CD4-positive, alpha-beta T cell (primary cell): ENCODE measurements at regions not wholly inside any gene's neighbourhood (a gene's known extent, or its start where the extent isn't known, plus 50 kb on each side); places are given as distances from the start of the nearest gene placed in this dataset.

Source experiments
- ATAC-seq: fragments of 200-7000 bp; cut with Tn5 transposase; one replicate; pipeline ENCODE4 v1.10.0; 2022; ENCODE audit warnings: mild to moderate bottlenecking; ENCODE audit not compliant: poor library complexity
- CTCF ChIA-PET: fragments of 350-600 bp; sonication (Branson Sonifier 250); formaldehyde crosslinking; loops from one replicate; lab custom pipeline; 2021; ENCODE audit warnings: antibody characterized with exemption, inconsistent platforms; lab: Charles Lee
- POLR2A ChIA-PET: fragments of 350-600 bp; sonication (Branson Sonifier 250); formaldehyde crosslinking; loops from one replicate; lab custom pipeline; 2021; ENCODE audit warnings: antibody characterized with exemption, inconsistent platforms; lab: Charles Lee
- DNase-seq, 14 experiments: peaks; one replicate each; pipeline ENCODE4 v3.0.0-alpha.2; 2013 to 2020; ENCODE audit warnings: mixed read lengths in 2 of 14
- H3K27ac ChIP-seq, 2 donors: one replicate each; pipeline versions ENCODE4 v1.5.1 to v1.7.0; 2013; ENCODE audit warnings: low read length in 2 of 2, low read depth in 1 of 2, mild to moderate bottlenecking in 1 of 2
- H3K27me3 ChIP-seq, 2 experiments: 1 replicate in 1 of 2; 2 replicates in 1 of 2; pipeline versions ENCODE4 v1.6.1 to v1.7.0; 2013; ENCODE audit warnings: low read length in 2 of 2, control low read depth in 1 of 2, mild to moderate bottlenecking in 1 of 2, moderate library complexity in 1 of 2; ENCODE audit not compliant: insufficient read depth in 2 of 2, control insufficient read depth in 1 of 2
- H3K36me3 ChIP-seq: one replicate; pipeline ENCODE4 v1.6.1; 2013; ENCODE audit warnings: low read length, control low read depth; ENCODE audit not compliant: insufficient read depth
- H3K4me1 ChIP-seq: one replicate; pipeline ENCODE4 v1.6.1; 2013; ENCODE audit warnings: low read length, control low read depth; ENCODE audit not compliant: insufficient read depth
- H3K4me3 ChIP-seq: one replicate; pipeline ENCODE4 v1.5.1; 2013; ENCODE audit warnings: mild to moderate bottlenecking, low read length, moderate library complexity
- H3K9me3 ChIP-seq, 2 experiments: 1 replicate in 1 of 2; 2 replicates in 1 of 2; pipeline versions ENCODE4 v1.6.1 to v1.7.0; 2013; ENCODE audit warnings: low read length in 2 of 2, mild to moderate bottlenecking in 2 of 2, control low read depth in 1 of 2, moderate library complexity in 1 of 2; ENCODE audit not compliant: control insufficient read depth in 1 of 2, insufficient read depth in 1 of 2
- H3K27ac Mint-ChIP-seq: one replicate; pipeline ENCODE4 v1.8.0; 2020; ENCODE audit warnings: mixed read lengths
- H3K27me3 Mint-ChIP-seq: one replicate; pipeline ENCODE4 v1.8.0; 2021; ENCODE audit warnings: mixed read lengths
- H3K36me3 Mint-ChIP-seq: one replicate; pipeline ENCODE4 v1.8.0; 2021; ENCODE audit warnings: low read depth, mixed read lengths
- H3K4me1 Mint-ChIP-seq: one replicate; pipeline ENCODE4 v1.8.0; 2021; ENCODE audit warnings: low read depth, mixed read lengths
- H3K4me3 Mint-ChIP-seq: one replicate; pipeline ENCODE4 v1.8.0; 2020; ENCODE audit warnings: mild to moderate bottlenecking, mixed read lengths
- H3K9me3 Mint-ChIP-seq: one replicate; pipeline ENCODE4 v1.8.0; 2020; ENCODE audit warnings: mixed read lengths
- CTCF ChIP-seq: fragments of 200-600 bp; IDR thresholded peaks from one replicate; pipeline ENCODE4 v1.8.0; 2022; ENCODE audit warnings: antibody characterized with exemption, mild to moderate bottlenecking
- intact Hi-C, 2 experiments: fragments of 100-400 bp; cut with DNase I in 1 of 2; cut with micrococcal nuclease in 1 of 2; formaldehyde crosslinking; loops; one replicate each; pipeline versions ENCODE4 v1.15.1 to v1.9.0; 2023 to 2025; cut with DNase I, micrococcal nuclease

DNA sequence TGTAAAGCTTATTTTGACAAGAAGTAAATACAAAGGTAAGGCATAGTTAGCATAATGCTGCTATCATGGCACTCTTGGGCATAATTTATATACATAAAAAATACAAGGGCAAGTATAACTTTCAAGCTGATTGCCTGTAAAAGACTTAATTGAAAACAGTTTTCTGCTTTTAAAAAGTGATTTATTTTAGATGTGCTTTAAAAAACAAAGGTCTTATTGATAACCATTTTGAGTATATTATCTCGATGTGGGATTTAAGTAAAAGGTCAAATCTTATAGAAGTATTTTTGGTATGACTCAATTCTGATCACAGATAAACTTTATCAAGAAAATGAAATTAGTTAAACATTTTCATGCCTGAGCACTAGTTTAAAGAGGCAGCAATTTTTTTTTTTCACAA is 175.8 kb downstream of the KCNRG start:
- intact Hi-C loops: no loop called here
- H3K36me3 Mint-ChIP-seq: no peaks in the 10 kb centered on the region
- no peaks in the 10 kb centered on the region for H3K27me3 Mint-ChIP-seq
- no peak overlapping the region for H3K27ac Mint-ChIP-seq
- peaks cover 6% of the 10 kb centered on the region for H3K4me1 Mint-ChIP-seq
- ATAC-seq (no peak), DNase-seq (no peak)
- H3K4me3 Mint-ChIP-seq: no peak overlapping the region
- no peaks in the 10 kb centered on the region for H3K27me3 ChIP-seq
- ChIA-PET POLR2A (no interaction called here), CTCF (interaction anchor here (1.5 to 1.6 kb wide), 2 partner anchors 82 to 194 kb away, joined by 3 to 5 read pairs; partner anchors contain the start of gene TRIM13)
- no peaks in the 10 kb centered on the region for H3K36me3 ChIP-seq
- no peak overlapping the region for H3K27ac ChIP-seq
- no peak for TF ChIP-seq CTCF
- H3K4me3 ChIP-seq: no peak overlapping the region
- no peaks in the 10 kb centered on the region for H3K9me3 ChIP-seq
- H3K4me1 ChIP-seq: peaks cover 4% of the 10 kb centered on the region
- peaks cover 2% of the 10 kb centered on the region for H3K9me3 Mint-ChIP-seq

DNA sequence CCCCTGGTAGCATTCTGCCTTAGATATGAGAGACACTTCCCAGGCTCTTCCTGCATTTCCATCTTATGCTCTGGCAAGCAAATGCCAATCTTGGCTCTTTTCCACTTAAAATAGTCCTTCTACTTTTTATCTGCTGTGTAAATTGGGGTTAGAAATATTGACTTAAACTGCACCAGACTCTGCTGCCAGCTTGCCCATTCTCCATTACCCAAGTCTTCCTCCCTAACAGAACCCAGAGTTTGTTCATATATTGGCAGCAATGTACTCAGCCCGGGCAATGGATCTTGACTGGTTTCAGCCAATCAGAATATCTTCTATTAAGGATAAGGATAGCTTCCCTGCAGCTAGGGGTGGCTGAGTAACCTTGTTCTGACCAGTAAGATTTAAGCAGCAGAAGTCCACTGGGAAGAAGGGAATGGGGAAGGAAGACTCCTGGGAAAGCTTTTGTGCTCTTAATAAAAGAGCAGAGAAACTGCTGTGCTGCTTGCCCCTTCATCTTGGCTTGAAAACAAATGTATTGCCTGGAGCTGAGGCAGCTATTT is 177.1 kb downstream of the KCNRG start:
- POLR2A ChIA-PET: interaction anchor here (0.6 kb wide), 1 partner anchor 115 kb away, joined by 3 read pairs; no protein-coding TSS in a partner anchor
- Mint-ChIP-seq H3K27ac (no peak overlapping the region), H3K9me3 (no peaks in the 10 kb centered on the region), H3K4me1 (no peaks in the 10 kb centered on the region), H3K36me3 (no peaks in the 10 kb centered on the region), H3K27me3 (no peaks in the 10 kb centered on the region), H3K4me3 (no peak overlapping the region)
- CTCF ChIA-PET: interaction anchor here (0.6 to 1.1 kb wide), 2 partner anchors 13 to 464 kb away, joined by 3 to 5 read pairs; no protein-coding TSS in a partner anchor
- no peaks in the 10 kb centered on the region for H3K27me3 ChIP-seq
- ATAC-seq (no peak), DNase-seq (no peak)
- H3K4me1 ChIP-seq: peaks cover 4% of the 10 kb centered on the region
- no peak overlapping the region for H3K27ac ChIP-seq
- H3K9me3 ChIP-seq: no peaks in the 10 kb centered on the region
- no peak for TF ChIP-seq CTCF
- intact Hi-C loops: no loop called here
- H3K4me3 ChIP-seq: no peak overlapping the region
- H3K36me3 ChIP-seq: no peaks in the 10 kb centered on the region

- no peaks in the 10 kb centered on the region for H3K4me1 Mint-ChIP-seq
- no peak for TF ChIP-seq CTCF
- no peaks in the 10 kb centered on the region for H3K9me3 Mint-ChIP-seq
- ChIA-PET POLR2A (no interaction called here), CTCF (interaction anchor here (1.1 kb wide), 1 partner anchor 92 kb away, joined by 3 read pairs; no protein-coding TSS in a partner anchor)
- intact Hi-C loops: no loop called here
- no peaks in the 10 kb centered on the region for H3K36me3 Mint-ChIP-seq
- no peaks in the 10 kb centered on the region for H3K36me3 ChIP-seq
- no peaks in the 10 kb centered on the region for H3K9me3 ChIP-seq
- peaks cover 4% of the 10 kb centered on the region for H3K4me1 ChIP-seq
- H3K27me3 ChIP-seq: no peaks in the 10 kb centered on the region
- ATAC-seq (no peak), DNase-seq (no peak)
- no peak overlapping the region for H3K27ac ChIP-seq
- no peak overlapping the region for H3K4me3 Mint-ChIP-seq
- H3K27ac Mint-ChIP-seq: no peak overlapping the region
- H3K27me3 Mint-ChIP-seq: no peaks in the 10 kb centered on the region
- no peak overlapping the region for H3K4me3 ChIP-seq
Measured at GRCh38 chr13:50195045-50195444, 179.8 kb downstream of the KCNRG start.
